Activated naive CD8-positive, alpha-beta T cell treated with anti-CD3 and anti-CD28 coated beads, Interleukin-2, amount 10 ng/mL, durations not matched to agents 7 days and 5 days (primary cell): ENCODE measurements at regions not wholly inside any gene's neighbourhood (a gene's known extent, or its start where the extent isn't known, plus 50 kb on each side); places are given as distances from the start of the nearest gene placed in this dataset.

Experiments
- ATAC-seq: fragments of 150-1000 bp; cut with Tn5 transposase; one replicate; pipeline ENCODE4 v1.10.0; 2021; ENCODE audit warnings: low read depth, moderate library complexity
- POLR2A ChIA-PET: fragments of 350-600 bp; sonication (Branson Sonifier 250); formaldehyde crosslinking; loops from one replicate; lab custom pipeline; 2021; ENCODE audit warnings: antibody characterized with exemption; lab: Charles Lee
- DNase-seq: peaks from one replicate; pipeline ENCODE4 v3.0.0; 2021
- H3K27ac Mint-ChIP-seq: one replicate; pipeline ENCODE4 v1.8.0; 2022; ENCODE audit warnings: mild to moderate bottlenecking, mixed read lengths
- H3K27me3 Mint-ChIP-seq: one replicate; pipeline ENCODE4 v1.8.0; 2022; ENCODE audit warnings: mild to moderate bottlenecking, moderate library complexity, mixed read lengths
- H3K36me3 Mint-ChIP-seq: one replicate; pipeline ENCODE4 v1.8.0; 2021; ENCODE audit warnings: mild to moderate bottlenecking, mixed read lengths
- H3K4me1 Mint-ChIP-seq: one replicate; pipeline ENCODE4 v1.8.0; 2021; ENCODE audit warnings: mixed read lengths
- H3K4me3 Mint-ChIP-seq: one replicate; pipeline ENCODE4 v1.8.0; 2022; ENCODE audit warnings: mild to moderate bottlenecking, moderate library complexity, mixed read lengths
- H3K9me3 Mint-ChIP-seq: one replicate; pipeline ENCODE4 v1.8.0; 2021; ENCODE audit warnings: mixed read lengths

GRCh38 chr10:7029672-7030071, 381.2 kb downstream of the SFMBT2 start:
- H3K27me3 Mint-ChIP-seq: no peaks in the 10 kb centered on the region
- no peak overlapping the region for H3K4me3 Mint-ChIP-seq
- POLR2A ChIA-PET: no interaction called here
- H3K9me3 Mint-ChIP-seq: peaks cover 13% of the 10 kb centered on the region
- no peak overlapping the region for H3K27ac Mint-ChIP-seq
- no peak for DNase-seq
- no peak for ATAC-seq
- H3K36me3 Mint-ChIP-seq: peaks cover 17% of the 10 kb centered on the region
- H3K4me1 Mint-ChIP-seq: peaks cover 32% of the 10 kb centered on the region

- Mint-ChIP-seq H3K4me1 (peaks cover 27% of the 10 kb centered on the region), H3K27ac (no peak overlapping the region), H3K9me3 (peaks cover 13% of the 10 kb centered on the region), H3K27me3 (no peaks in the 10 kb centered on the region), H3K36me3 (peaks cover 11% of the 10 kb centered on the region), H3K4me3 (no peak overlapping the region)
- ATAC-seq (no peak), DNase-seq (no peak)
- POLR2A ChIA-PET: no interaction called here
Measured at GRCh38 chr10:7028809-7029166, 382.0 kb downstream of the SFMBT2 start.

- Mint-ChIP-seq H3K9me3 (peaks cover 12% of the 10 kb centered on the region), H3K4me1 (peaks cover 26% of the 10 kb centered on the region), H3K36me3 (peaks cover 7% of the 10 kb centered on the region), H3K27ac (peak overlapping the region; percentile 55), H3K4me3 (no peak overlapping the region), H3K27me3 (no peaks in the 10 kb centered on the region)
- ATAC-seq (no peak), DNase-seq (no peak)
- POLR2A ChIA-PET: no interaction called here
Measured at GRCh38 chr10:7027913-7028808, 382.7 kb downstream of the SFMBT2 start.

GRCh38 chr10:7027237-7027912, 383.5 kb downstream of the SFMBT2 start:
- POLR2A ChIA-PET: no interaction called here
- Mint-ChIP-seq H3K4me3 (no peak overlapping the region), H3K36me3 (peaks cover 7% of the 10 kb centered on the region), H3K27ac (no peak overlapping the region), H3K4me1 (peaks cover 18% of the 10 kb centered on the region), H3K9me3 (peaks cover 12% of the 10 kb centered on the region), H3K27me3 (no peaks in the 10 kb centered on the region)
- DNase-seq (no peak), ATAC-seq (no peak)

DNA sequence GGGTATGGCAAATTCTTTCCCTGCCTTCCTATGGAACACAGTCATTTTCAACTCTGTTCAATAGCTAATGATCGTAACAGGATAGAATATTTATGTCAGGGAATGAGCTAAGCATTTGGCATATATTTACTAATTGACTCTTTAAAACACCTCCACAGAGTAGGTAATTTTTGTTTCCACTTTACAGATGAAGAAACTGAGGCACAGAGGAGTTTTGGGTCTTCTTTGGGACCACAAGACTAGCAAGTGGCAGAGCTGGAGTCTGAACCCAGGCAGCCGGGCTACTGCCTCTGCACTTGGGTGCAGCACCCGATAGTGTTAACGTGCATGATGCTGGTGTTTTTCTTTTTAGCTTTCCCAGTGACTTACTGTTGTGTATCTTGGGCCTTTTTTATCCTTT, 384.0 kb downstream of the SFMBT2 start:
- no peak overlapping the region for H3K4me3 Mint-ChIP-seq
- ATAC-seq (no peak), DNase-seq (no peak)
- peaks cover 15% of the 10 kb centered on the region for H3K4me1 Mint-ChIP-seq
- no peak overlapping the region for H3K27ac Mint-ChIP-seq
- H3K36me3 Mint-ChIP-seq: peaks cover 7% of the 10 kb centered on the region
- POLR2A ChIA-PET: no interaction called here
- H3K9me3 Mint-ChIP-seq: peaks cover 12% of the 10 kb centered on the region
- no peaks in the 10 kb centered on the region for H3K27me3 Mint-ChIP-seq

DNA sequence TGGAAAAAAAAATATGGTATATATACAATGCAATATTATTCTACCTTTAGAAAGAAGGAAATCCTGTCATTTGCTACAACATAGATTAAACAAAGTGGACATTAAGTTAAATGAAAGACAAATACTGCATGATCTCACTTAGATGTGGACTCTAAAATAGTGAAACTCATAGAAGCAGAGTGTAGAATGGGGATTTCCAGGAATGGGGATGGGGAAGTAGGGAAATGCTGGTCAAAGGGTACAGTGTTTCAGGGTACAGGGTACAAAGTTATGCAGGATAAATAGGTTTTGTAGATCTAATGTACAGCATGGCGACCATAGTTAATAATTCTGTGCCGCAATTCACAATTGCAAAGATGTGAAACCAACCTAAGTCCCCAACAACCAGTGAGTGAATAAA, 385.5 kb downstream of the SFMBT2 start:
- no peaks in the 10 kb centered on the region for H3K27me3 Mint-ChIP-seq
- H3K27ac Mint-ChIP-seq: no peak overlapping the region
- H3K4me1 Mint-ChIP-seq: peaks cover 15% of the 10 kb centered on the region
- DNase-seq: no peak
- H3K4me3 Mint-ChIP-seq: no peak overlapping the region
- peaks cover 6% of the 10 kb centered on the region for H3K36me3 Mint-ChIP-seq
- ATAC-seq: no peak
- H3K9me3 Mint-ChIP-seq: peaks cover 8% of the 10 kb centered on the region
- POLR2A ChIA-PET: no interaction called here

- ATAC-seq (no peak), DNase-seq (no peak)
- Mint-ChIP-seq H3K27me3 (peaks cover 9% of the 10 kb centered on the region), H3K36me3 (peaks cover 9% of the 10 kb centered on the region), H3K4me1 (no peaks in the 10 kb centered on the region), H3K27ac (no peak overlapping the region), H3K9me3 (peaks cover 4% of the 10 kb centered on the region), H3K4me3 (no peak overlapping the region)
- POLR2A ChIA-PET: no interaction called here
Measured at GRCh38 chr10:7015457-7015856, 395.4 kb downstream of the SFMBT2 start.

GRCh38 chr10:7014721-7015120, 396.1 kb downstream of the SFMBT2 start:
- peaks cover 6% of the 10 kb centered on the region for H3K9me3 Mint-ChIP-seq
- ATAC-seq (no peak), DNase-seq (no peak)
- H3K4me3 Mint-ChIP-seq: no peak overlapping the region
- H3K36me3 Mint-ChIP-seq: peaks cover 12% of the 10 kb centered on the region
- H3K4me1 Mint-ChIP-seq: no peaks in the 10 kb centered on the region
- no peak overlapping the region for H3K27ac Mint-ChIP-seq
- H3K27me3 Mint-ChIP-seq: peaks cover 12% of the 10 kb centered on the region
- POLR2A ChIA-PET: interaction anchor here (0.6 kb wide), 1 partner anchor 87 kb away, joined by 3 read pairs; no protein-coding TSS in a partner anchor

- no peak for DNase-seq
- Mint-ChIP-seq H3K4me3 (no peak overlapping the region), H3K27ac (no peak overlapping the region), H3K9me3 (peaks cover 3% of the 10 kb centered on the region), H3K27me3 (peaks cover 8% of the 10 kb centered on the region), H3K36me3 (peaks cover 6% of the 10 kb centered on the region), H3K4me1 (no peaks in the 10 kb centered on the region)
- POLR2A ChIA-PET: no interaction called here
- no peak for ATAC-seq
Measured at GRCh38 chr10:7011994-7012393, 398.8 kb downstream of the SFMBT2 start.

GRCh38 chr10:7008645-7009044, 402.2 kb downstream of the SFMBT2 start:
- DNase-seq (no peak), ATAC-seq (no peak)
- Mint-ChIP-seq H3K9me3 (peaks cover 3% of the 10 kb centered on the region), H3K4me3 (no peak overlapping the region), H3K27ac (no peak overlapping the region), H3K36me3 (peaks cover 6% of the 10 kb centered on the region), H3K27me3 (peaks cover 11% of the 10 kb centered on the region), H3K4me1 (peaks cover 7% of the 10 kb centered on the region)
- POLR2A ChIA-PET: no interaction called here

- ATAC-seq (no peak), DNase-seq (no peak)
- peaks cover 8% of the 10 kb centered on the region for H3K4me1 Mint-ChIP-seq
- H3K36me3 Mint-ChIP-seq: peaks cover 6% of the 10 kb centered on the region
- no peak overlapping the region for H3K27ac Mint-ChIP-seq
- H3K4me3 Mint-ChIP-seq: no peak overlapping the region
- H3K27me3 Mint-ChIP-seq: peaks cover 14% of the 10 kb centered on the region
- H3K9me3 Mint-ChIP-seq: peaks cover 3% of the 10 kb centered on the region
- POLR2A ChIA-PET: no interaction called here
Measured at GRCh38 chr10:7007600-7008190, 403.1 kb downstream of the SFMBT2 start.

GRCh38 chr10:7006566-7006965, 404.3 kb downstream of the SFMBT2 start:
- DNase-seq (no peak), ATAC-seq (no peak)
- Mint-ChIP-seq H3K9me3 (peaks cover 3% of the 10 kb centered on the region), H3K36me3 (peaks cover 6% of the 10 kb centered on the region), H3K4me1 (peaks cover 8% of the 10 kb centered on the region), H3K4me3 (no peak overlapping the region), H3K27me3 (peaks cover 21% of the 10 kb centered on the region), H3K27ac (no peak overlapping the region)
- POLR2A ChIA-PET: no interaction called here

- DNase-seq: no peak
- Mint-ChIP-seq H3K27ac (no peak overlapping the region), H3K4me3 (no peak overlapping the region), H3K36me3 (no peaks in the 10 kb centered on the region), H3K4me1 (peaks cover 8% of the 10 kb centered on the region), H3K9me3 (no peaks in the 10 kb centered on the region), H3K27me3 (peaks cover 27% of the 10 kb centered on the region)
- POLR2A ChIA-PET: interaction anchor here (0.8 kb wide), 1 partner anchor 76 kb away, joined by 4 read pairs; no protein-coding TSS in a partner anchor
- ATAC-seq: no peak
Measured at GRCh38 chr10:7003831-7004395, 406.9 kb downstream of the SFMBT2 start.
